ENCODE measurements at regions not wholly inside any gene's neighbourhood (a gene's known extent, or its start where the extent isn't known, plus 50 kb on each side); places are given as distances from the start of the nearest gene placed in this dataset.

DNA sequence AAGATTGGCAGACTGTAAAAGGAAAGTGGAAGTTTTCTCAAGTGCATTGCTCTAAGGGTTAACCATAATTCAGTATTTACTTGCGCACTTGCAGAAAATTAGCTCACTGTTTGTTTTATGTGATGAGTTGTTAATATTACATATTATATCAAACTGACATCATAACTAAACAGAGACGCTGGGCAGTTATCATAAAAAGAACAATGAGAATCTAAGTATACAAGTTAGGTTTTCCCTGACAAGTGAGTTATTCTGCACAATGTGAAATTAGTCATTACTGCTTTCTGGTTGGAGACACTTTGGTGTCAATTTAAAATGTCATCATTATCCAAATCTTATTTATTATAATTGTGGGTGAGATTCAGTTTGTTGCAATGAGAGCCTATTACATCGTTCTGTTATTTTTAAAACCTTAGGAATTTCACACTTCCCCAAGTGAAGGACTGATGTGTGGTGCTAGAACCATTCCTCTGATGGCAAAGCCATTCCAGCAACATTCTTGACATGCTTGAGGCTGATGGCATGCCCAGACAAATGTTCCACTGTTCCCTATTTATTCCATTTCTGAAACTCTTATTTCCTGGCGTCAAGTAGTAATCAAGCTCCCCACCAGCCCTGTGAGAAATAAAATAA, 90.1 kb upstream of the FLRT2 start:
- Mint-ChIP-seq H3K27me3 (ENCODE audit: low read depth) (peaks cover 4% of the 10 kb centered on the region), H3K4me3 (no peak overlapping the region), H3K9me3 (peaks cover 2% of the 10 kb centered on the region), H3K36me3 (ENCODE audit: low read depth) (no peaks in the 10 kb centered on the region), H3K4me1 (peaks cover 6% of the 10 kb centered on the region), H3K27ac (peak overlapping the region in 1 of 3 experiments; percentile 68)
- TF ChIP-seq, protein P1, sequence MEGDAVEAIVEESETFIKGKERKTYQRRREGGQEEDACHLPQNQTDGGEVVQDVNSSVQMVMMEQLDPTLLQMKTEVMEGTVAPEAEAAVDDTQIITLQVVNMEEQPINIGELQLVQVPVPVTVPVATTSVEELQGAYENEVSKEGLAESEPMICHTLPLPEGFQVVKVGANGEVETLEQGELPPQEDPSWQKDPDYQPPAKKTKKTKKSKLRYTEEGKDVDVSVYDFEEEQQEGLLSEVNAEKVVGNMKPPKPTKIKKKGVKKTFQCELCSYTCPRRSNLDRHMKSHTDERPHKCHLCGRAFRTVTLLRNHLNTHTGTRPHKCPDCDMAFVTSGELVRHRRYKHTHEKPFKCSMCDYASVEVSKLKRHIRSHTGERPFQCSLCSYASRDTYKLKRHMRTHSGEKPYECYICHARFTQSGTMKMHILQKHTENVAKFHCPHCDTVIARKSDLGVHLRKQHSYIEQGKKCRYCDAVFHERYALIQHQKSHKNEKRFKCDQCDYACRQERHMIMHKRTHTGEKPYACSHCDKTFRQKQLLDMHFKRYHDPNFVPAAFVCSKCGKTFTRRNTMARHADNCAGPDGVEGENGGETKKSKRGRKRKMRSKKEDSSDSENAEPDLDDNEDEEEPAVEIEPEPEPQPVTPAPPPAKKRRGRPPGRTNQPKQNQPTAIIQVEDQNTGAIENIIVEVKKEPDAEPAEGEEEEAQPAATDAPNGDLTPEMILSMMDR (IDR thresholded peaks at IDR 0.05; ENCODE audit: unreplicated experiment in 3 of 3) = no peak

DNA sequence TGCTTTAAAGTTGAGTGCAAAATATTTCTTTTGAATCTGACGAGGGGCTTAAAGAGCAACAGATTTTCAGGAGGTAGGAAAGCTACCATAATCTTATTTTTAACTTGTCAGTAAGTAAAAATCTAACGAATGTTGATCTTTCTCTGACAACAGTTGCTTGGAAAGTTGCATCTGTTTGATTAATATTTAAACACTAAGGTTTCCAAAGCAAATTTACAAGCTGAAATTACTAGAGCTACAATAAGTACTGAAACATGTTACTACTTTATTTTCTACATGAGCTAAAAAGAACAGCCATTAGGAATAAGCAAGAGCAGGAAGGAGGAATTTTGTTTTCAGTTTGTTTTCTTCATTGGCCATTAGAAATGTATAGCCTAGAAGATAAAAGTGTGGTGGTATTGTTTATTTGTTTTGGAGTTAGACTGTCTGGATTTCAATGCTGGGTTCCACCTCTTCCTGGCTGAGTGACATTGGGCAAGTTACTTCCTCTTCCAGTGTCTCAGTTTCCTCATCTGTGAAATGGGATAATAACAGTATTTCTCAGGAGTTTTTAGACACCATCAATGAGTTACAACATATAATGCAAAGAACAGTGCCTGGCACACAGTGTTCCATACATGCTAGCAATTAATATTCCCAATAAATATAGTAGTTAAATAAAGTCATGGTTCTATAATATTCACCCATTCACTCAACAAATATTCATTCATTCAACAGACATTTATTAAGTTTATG, 87.9 kb upstream of the FLRT2 start:
- TF ChIP-seq, protein P1 (IDR thresholded peaks at IDR 0.05; ENCODE audit: unreplicated experiment in 3 of 3) = no peak
- Mint-ChIP-seq H3K27ac (no peak overlapping the region), H3K4me3 (no peak overlapping the region), H3K4me1 (peaks cover 10% of the 10 kb centered on the region), H3K36me3 (ENCODE audit: low read depth) (no peaks in the 10 kb centered on the region), H3K27me3 (ENCODE audit: low read depth) (peaks cover 4% of the 10 kb centered on the region), H3K9me3 (peaks cover 2% of the 10 kb centered on the region)

DNA sequence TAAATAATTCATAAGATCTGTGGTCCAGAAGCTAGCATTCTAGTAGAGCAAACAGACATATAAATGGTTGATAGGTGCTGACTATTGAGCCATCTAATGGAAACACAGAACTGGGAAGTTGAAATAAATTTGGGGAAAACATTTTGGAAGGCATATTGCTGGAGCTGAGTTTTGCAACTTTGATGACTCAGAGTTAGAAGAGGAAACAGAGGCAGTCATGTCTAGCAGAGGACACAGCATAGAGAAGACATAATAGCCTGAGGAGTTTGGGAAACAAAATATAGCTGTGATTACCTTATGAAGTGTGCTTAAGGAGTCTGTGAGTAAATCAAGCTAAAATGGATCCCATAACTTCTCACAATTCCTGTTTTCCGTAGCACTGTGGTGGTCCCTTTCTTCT, 86.9 kb upstream of the FLRT2 start:
- Mint-ChIP-seq H3K36me3 (ENCODE audit: low read depth) (no peaks in the 10 kb centered on the region), H3K9me3 (peaks cover 2% of the 10 kb centered on the region), H3K27ac (no peak overlapping the region)

DNA sequence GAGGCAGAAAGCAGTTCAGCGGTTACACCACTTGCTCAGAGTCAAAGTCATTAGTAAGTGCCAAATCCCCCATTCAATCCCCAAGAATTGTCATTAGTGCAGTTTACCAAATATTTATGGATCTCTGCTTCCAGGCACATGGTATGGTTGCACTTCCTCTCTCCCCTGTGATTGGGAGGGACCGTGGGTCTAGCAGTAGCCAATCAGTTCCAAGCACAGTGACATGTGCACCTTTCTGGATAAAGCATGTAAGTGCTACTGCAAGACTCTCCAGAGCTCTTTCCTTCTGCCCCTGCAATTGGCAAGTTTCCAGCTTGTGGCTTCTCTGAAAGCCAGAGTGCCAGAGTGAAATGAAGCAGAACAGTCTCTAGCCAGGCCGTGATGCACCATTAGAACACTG, 85.3 kb upstream of the FLRT2 start:
- TF ChIP-seq, protein P1 (IDR thresholded peaks at IDR 0.05; ENCODE audit: unreplicated experiment in 3 of 3) = no peak
- Mint-ChIP-seq H3K27me3 (ENCODE audit: low read depth) (no peaks in the 10 kb centered on the region), H3K9me3 (no peaks in the 10 kb centered on the region), H3K36me3 (ENCODE audit: low read depth) (no peaks in the 10 kb centered on the region), H3K4me3 (no peak overlapping the region), H3K4me1 (peaks cover 6% of the 10 kb centered on the region), H3K27ac (no peak overlapping the region)

More for the DNA sequence above, 86.9 kb upstream of the FLRT2 start:
- TF ChIP-seq, protein P1 (IDR thresholded peaks at IDR 0.05; ENCODE audit: unreplicated experiment in 3 of 3) = no peak
- no peak overlapping the region for H3K4me3 Mint-ChIP-seq
- H3K4me1 Mint-ChIP-seq = peaks cover 10% of the 10 kb centered on the region
- H3K27me3 Mint-ChIP-seq (ENCODE audit: low read depth) = peaks cover 4% of the 10 kb centered on the region

DNA sequence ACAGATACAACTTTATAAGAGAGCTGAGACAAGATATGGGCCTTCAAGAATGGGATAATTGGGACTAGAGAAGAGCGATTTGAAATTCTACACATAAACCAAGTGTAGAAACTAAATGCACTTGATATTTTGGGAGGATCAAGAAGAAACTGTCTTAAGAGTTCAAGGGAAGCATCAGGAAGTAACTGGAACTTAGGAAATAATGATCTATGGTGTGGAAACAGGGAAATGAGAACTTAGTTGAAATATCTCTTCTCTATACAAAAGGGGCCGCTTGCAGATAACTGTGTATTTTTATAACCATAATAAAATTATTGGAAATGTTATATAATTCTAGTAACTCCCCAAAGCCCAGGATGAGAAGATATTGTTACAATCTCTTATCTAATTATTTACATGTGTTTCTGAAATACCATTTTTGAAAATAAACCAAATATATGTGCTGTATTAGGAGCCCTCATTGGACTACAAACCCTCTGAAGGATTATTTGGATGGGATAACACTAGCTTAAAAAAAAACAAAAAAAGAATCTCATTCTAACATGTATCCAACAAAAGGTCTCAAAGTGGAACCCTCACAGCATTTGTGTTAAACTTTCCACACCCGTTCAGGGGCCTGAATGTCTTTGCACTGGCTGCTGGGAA, 84.7 kb upstream of the FLRT2 start:
- no peaks in the 10 kb centered on the region for H3K36me3 Mint-ChIP-seq (ENCODE audit: low read depth)
- H3K9me3 Mint-ChIP-seq = no peaks in the 10 kb centered on the region
- H3K27ac Mint-ChIP-seq = no peak overlapping the region
- TF ChIP-seq, protein P1 (IDR thresholded peaks at IDR 0.05; ENCODE audit: unreplicated experiment in 3 of 3) = no peak
- no peaks in the 10 kb centered on the region for H3K27me3 Mint-ChIP-seq (ENCODE audit: low read depth)
- peaks cover 6% of the 10 kb centered on the region for H3K4me1 Mint-ChIP-seq
- no peak overlapping the region for H3K4me3 Mint-ChIP-seq
